ENCODE measurements at regions not wholly inside any gene's neighbourhood (a gene's known extent, or its start where the extent isn't known, plus 50 kb on each side); places are given as distances from the start of the nearest gene placed in this dataset.

DNA sequence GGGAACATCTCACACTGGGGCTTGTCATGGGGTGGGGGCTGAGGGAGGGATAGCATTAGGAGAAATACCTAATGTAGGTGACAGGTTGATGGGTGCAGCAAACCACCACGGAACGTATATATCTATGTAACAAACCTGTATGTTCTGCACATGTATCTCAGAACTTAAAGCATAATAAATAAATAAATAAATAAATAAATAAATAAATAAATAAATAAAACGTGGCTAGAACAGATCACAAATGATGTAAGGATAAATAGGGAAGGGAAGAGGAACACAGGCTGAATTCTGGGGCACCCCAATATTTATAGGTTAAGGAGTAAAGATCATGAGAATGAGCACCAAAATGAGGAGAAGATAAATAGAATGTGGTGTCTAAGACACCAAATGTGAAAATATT is 592.2 kb downstream of the AMY1C start:
- Histone ChIP-seq H3K4me3 (ENCODE audit: low read depth in 1 of 3, low read length in 3 of 3) (no peak overlapping the region), H3K9me3 (ENCODE audit: control insufficient read depth in 4 of 4, low read length in 3 of 4) (no peaks in the 10 kb centered on the region), H3K27ac (ENCODE audit: low read depth in 1 of 2, low read length in 2 of 2) (no peak overlapping the region), H3K4me1 (ENCODE audit: control insufficient read depth in 4 of 4, insufficient read depth in 4 of 4, low read length in 3 of 4) (no peaks in the 10 kb centered on the region), H3K27me3 (ENCODE audit: control insufficient read depth in 4 of 4, insufficient read depth in 4 of 4, low read length in 3 of 4) (no peaks in the 10 kb centered on the region), H3K36me3 (ENCODE audit: control insufficient read depth in 4 of 4, insufficient read depth in 3 of 4, low read depth in 1 of 4, low read length in 3 of 4) (no peaks in the 10 kb centered on the region), H3K9ac (ENCODE audit: low read depth in 1 of 2, low read length in 2 of 2) (no peak overlapping the region)
- 62% methylated on average over 3 of the region's 3 CpGs for WGBS
- TF ChIP-seq, protein P1, sequence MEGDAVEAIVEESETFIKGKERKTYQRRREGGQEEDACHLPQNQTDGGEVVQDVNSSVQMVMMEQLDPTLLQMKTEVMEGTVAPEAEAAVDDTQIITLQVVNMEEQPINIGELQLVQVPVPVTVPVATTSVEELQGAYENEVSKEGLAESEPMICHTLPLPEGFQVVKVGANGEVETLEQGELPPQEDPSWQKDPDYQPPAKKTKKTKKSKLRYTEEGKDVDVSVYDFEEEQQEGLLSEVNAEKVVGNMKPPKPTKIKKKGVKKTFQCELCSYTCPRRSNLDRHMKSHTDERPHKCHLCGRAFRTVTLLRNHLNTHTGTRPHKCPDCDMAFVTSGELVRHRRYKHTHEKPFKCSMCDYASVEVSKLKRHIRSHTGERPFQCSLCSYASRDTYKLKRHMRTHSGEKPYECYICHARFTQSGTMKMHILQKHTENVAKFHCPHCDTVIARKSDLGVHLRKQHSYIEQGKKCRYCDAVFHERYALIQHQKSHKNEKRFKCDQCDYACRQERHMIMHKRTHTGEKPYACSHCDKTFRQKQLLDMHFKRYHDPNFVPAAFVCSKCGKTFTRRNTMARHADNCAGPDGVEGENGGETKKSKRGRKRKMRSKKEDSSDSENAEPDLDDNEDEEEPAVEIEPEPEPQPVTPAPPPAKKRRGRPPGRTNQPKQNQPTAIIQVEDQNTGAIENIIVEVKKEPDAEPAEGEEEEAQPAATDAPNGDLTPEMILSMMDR (IDR thresholded peaks at IDR 0.05; ENCODE audit: low read depth, low read length, missing input control) = no peak
- TF ChIP-seq JUND (IDR thresholded peaks at IDR 0.05) = no peak
- no peak for TF ChIP-seq RXRA (IDR thresholded peaks at IDR 0.05)
- no peak for TF ChIP-seq HNF4A (conservative IDR thresholded peaks at IDR 0.05)
- TF ChIP-seq HNF4G (IDR thresholded peaks at IDR 0.05) = no peak
- TF ChIP-seq, protein P2, sequence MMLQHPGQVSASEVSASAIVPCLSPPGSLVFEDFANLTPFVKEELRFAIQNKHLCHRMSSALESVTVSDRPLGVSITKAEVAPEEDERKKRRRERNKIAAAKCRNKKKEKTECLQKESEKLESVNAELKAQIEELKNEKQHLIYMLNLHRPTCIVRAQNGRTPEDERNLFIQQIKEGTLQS (IDR thresholded peaks at IDR 0.05) = no peak
- TF ChIP-seq, protein P3, sequence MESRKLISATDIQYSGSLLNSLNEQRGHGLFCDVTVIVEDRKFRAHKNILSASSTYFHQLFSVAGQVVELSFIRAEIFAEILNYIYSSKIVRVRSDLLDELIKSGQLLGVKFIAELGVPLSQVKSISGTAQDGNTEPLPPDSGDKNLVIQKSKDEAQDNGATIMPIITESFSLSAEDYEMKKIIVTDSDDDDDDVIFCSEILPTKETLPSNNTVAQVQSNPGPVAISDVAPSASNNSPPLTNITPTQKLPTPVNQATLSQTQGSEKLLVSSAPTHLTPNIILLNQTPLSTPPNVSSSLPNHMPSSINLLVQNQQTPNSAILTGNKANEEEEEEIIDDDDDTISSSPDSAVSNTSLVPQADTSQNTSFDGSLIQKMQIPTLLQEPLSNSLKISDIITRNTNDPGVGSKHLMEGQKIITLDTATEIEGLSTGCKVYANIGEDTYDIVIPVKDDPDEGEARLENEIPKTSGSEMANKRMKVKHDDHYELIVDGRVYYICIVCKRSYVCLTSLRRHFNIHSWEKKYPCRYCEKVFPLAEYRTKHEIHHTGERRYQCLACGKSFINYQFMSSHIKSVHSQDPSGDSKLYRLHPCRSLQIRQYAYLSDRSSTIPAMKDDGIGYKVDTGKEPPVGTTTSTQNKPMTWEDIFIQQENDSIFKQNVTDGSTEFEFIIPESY (IDR thresholded peaks at IDR 0.05) = no peak
- no peak for TF ChIP-seq FOXA1 (IDR thresholded peaks at IDR 0.05)
- no peak for TF ChIP-seq RAD21 (IDR thresholded peaks at IDR 0.05)
- TF ChIP-seq GABPA (IDR thresholded peaks at IDR 0.05 in 1 of 2, conservative IDR thresholded peaks at IDR 0.05 in 1 of 2) = no peak
- no peak for TF ChIP-seq SP1 (IDR thresholded peaks at IDR 0.05)
- TF ChIP-seq NR2F2 (IDR thresholded peaks at IDR 0.05) = no peak
- DNase-seq (ENCODE audit: low spot score) = no peak

GRCh38 chr1:104348277-104348676 is 598.6 kb downstream of the AMY1C start:
- 96% methylated on average over 1 of the region's 1 CpG for WGBS
- H3K27ac ChIP-seq (ENCODE audit: low read depth in 1 of 2, low read length in 2 of 2) = no peak overlapping the region
- H3K9ac ChIP-seq (ENCODE audit: low read depth in 1 of 2, low read length in 2 of 2) = no peak overlapping the region
- H3K27me3 ChIP-seq (ENCODE audit: control insufficient read depth in 4 of 4, insufficient read depth in 4 of 4, low read length in 3 of 4) = no peaks in the 10 kb centered on the region
- H3K4me1 ChIP-seq (ENCODE audit: control insufficient read depth in 4 of 4, insufficient read depth in 4 of 4, low read length in 3 of 4) = no peaks in the 10 kb centered on the region
- no peak for TF ChIP-seq RXRA (IDR thresholded peaks at IDR 0.05)
- TF ChIP-seq, protein P3 (IDR thresholded peaks at IDR 0.05) = no peak
- no peak for TF ChIP-seq MAX (IDR thresholded peaks at IDR 0.05)
- no peak for TF ChIP-seq GABPA (IDR thresholded peaks at IDR 0.05 in 1 of 2, conservative IDR thresholded peaks at IDR 0.05 in 1 of 2)
- TF ChIP-seq JUND (IDR thresholded peaks at IDR 0.05) = no peak
- TF ChIP-seq RAD21 (IDR thresholded peaks at IDR 0.05) = no peak
- TF ChIP-seq YY1 (IDR thresholded peaks at IDR 0.05) = no peak
- TF ChIP-seq, protein P1 (IDR thresholded peaks at IDR 0.05; ENCODE audit: low read depth, low read length, missing input control) = no peak
- TF ChIP-seq FOXA2 (IDR thresholded peaks at IDR 0.05) = no peak
- TF ChIP-seq TAF1 (conservative IDR thresholded peaks at IDR 0.05) = no peak
- no peak for TF ChIP-seq FOXA1 (IDR thresholded peaks at IDR 0.05)
- no peak for TF ChIP-seq HNF4A (conservative IDR thresholded peaks at IDR 0.05)
- TF ChIP-seq REST (IDR thresholded peaks at IDR 0.05) = no peak
- TF ChIP-seq, protein P2 (IDR thresholded peaks at IDR 0.05) = no peak
- TF ChIP-seq HNF4G (IDR thresholded peaks at IDR 0.05) = no peak
- no peaks in the 10 kb centered on the region for H3K9me3 ChIP-seq (ENCODE audit: control insufficient read depth in 4 of 4, low read length in 3 of 4)
- DNase-seq (ENCODE audit: low spot score) = no peak
- H3K4me3 ChIP-seq (ENCODE audit: low read depth in 1 of 3, low read length in 3 of 3) = no peak overlapping the region
- no peaks in the 10 kb centered on the region for H3K36me3 ChIP-seq (ENCODE audit: control insufficient read depth in 4 of 4, insufficient read depth in 3 of 4, low read depth in 1 of 4, low read length in 3 of 4)

Measured in liver (tissue), 8 donors.